ENCODE measurements at regions not wholly inside any gene's neighbourhood (a gene's known extent, or its start where the extent isn't known, plus 50 kb on each side); places are given as distances from the start of the nearest gene placed in this dataset.

GRCh38 chr11:19374151-19374569 is 133.4 kb upstream of the E2F8 start:
- Histone ChIP-seq H4K91ac (ENCODE audit: insufficient read depth, low read depth, low read length) (no peak overlapping the region), H3K9ac (ENCODE audit: low read depth, low read length) (no peak overlapping the region), H3K14ac (replicated peaks; ENCODE audit: low read depth, low read length) (no peak overlapping the region), H3K4ac (ENCODE audit: low read depth, low read length) (no peak overlapping the region), H3K36me3 (ENCODE audit: control insufficient read depth, insufficient read depth, low read length) (no peaks in the 10 kb centered on the region), H2BK15ac (ENCODE audit: low read depth, low read length) (no peak overlapping the region), H3K27me3 (ENCODE audit: control insufficient read depth, insufficient read depth, low read length) (no peaks in the 10 kb centered on the region), H3K23ac (ENCODE audit: low read depth, low read length) (no peak overlapping the region), H3K79me1 (ENCODE audit: low read depth in 1 of 2, low read length in 2 of 2) (no peaks in the 10 kb centered on the region), H4K20me1 (ENCODE audit: insufficient read depth, low read length) (no peaks in the 10 kb centered on the region), H2AK9ac (replicated peaks; ENCODE audit: low read depth, low read length, poor library complexity) (no peak overlapping the region), H3K4me3 (ENCODE audit: insufficient read depth, low read depth, low read length) (no peak overlapping the region), H3K9me3 (ENCODE audit: control insufficient read depth, insufficient read depth, low read length) (no peaks in the 10 kb centered on the region), H4K5ac (ENCODE audit: low read depth, low read length) (no peak overlapping the region), H3K9me1 (ENCODE audit: insufficient read depth, low read length) (peaks cover 13% of the 10 kb centered on the region; the same call in 1 of the 2 replicates), H4K8ac (ENCODE audit: low read depth in 2 of 2, low read length in 2 of 2) (no peak overlapping the region), H2AFZ (replicated peaks; ENCODE audit: low read length, poor library complexity) (no peak overlapping the region), H2AK5ac (ENCODE audit: low read depth, low read length) (no peak overlapping the region), H2BK5ac (ENCODE audit: low read depth, low read length, poor library complexity, severe bottlenecking) (peak overlapping the region; percentile 65), H2BK120ac (ENCODE audit: low read depth, low read length) (no peak overlapping the region), H3K4me1 (ENCODE audit: control insufficient read depth, insufficient read depth, low read length) (peaks cover 12% of the 10 kb centered on the region), H3K27ac (ENCODE audit: insufficient read depth, low read length) (no peak overlapping the region), H3K4me2 (ENCODE audit: low read depth, low read length) (no peak overlapping the region; the same call in 1 of the 2 replicates), H3K56ac (ENCODE audit: extremely low read depth, insufficient read depth, low read length) (no peak overlapping the region), H2BK20ac (ENCODE audit: low read depth, low read length) (no peak overlapping the region), H3K18ac (ENCODE audit: low read depth, low read length) (peak overlapping the region; percentile 33; the same call in 1 of the 2 replicates)
- no CpG with 5 or more reads among the region's 1 CpG for WGBS, 2 experiments (ENCODE audit: extremely low coverage in 2 of 2, insufficient read length in 1 of 2)
- ATAC-seq (ENCODE audit: low read depth) = peak; percentile 84
- POLR2A ChIA-PET (ENCODE audit: unreplicated experiment) = interaction anchor here (0.6 kb wide), 2 partner anchors 13 to 310 kb away, joined by 6 to 8 read pairs; no protein-coding TSS in a partner anchor
- dilution Hi-C loops (cut with HindIII; ENCODE audit: low sequenced_read_pairs, unreplicated experiment) (no loop called here), in situ Hi-C loops (cut with MboI; ENCODE audit: low sequenced_read_pairs) (no loop called here), intact Hi-C loops (cut with micrococcal nuclease) (no loop called here)
- peak; percentile 96 for DNase-seq
- CTCF ChIA-PET = interaction anchor here (0.6 kb wide), 2 partner anchors 39 to 405 kb away, joined by 3 to 5 read pairs; no protein-coding TSS in a partner anchor
- BruUV-seq (replicated peaks) = no TSS peak
- no peak for TF ChIP-seq CHD1 (IDR thresholded peaks at IDR 0.05; ENCODE audit: low read depth, low read length)
- TF ChIP-seq BHLHE40 (IDR thresholded peaks at IDR 0.05; ENCODE audit: low read depth, low read length) = peak; percentile 68; the same call in 1 of the 2 replicates
- TF ChIP-seq, protein P1, sequence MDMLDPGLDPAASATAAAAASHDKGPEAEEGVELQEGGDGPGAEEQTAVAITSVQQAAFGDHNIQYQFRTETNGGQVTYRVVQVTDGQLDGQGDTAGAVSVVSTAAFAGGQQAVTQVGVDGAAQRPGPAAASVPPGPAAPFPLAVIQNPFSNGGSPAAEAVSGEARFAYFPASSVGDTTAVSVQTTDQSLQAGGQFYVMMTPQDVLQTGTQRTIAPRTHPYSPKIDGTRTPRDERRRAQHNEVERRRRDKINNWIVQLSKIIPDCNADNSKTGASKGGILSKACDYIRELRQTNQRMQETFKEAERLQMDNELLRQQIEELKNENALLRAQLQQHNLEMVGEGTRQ (IDR thresholded peaks at IDR 0.05; ENCODE audit: low read depth, low read length) = peak; percentile 93
- TF ChIP-seq RCOR1 (IDR thresholded peaks at IDR 0.05; ENCODE audit: insufficient replicate concordance, low read length) = no peak
- no peak for TF ChIP-seq MXI1 (IDR thresholded peaks at IDR 0.05; ENCODE audit: borderline replicate concordance, low read depth, low read length)
- peak; percentile 66; the same call in 1 of the 2 replicates for TF ChIP-seq FOS (IDR thresholded peaks at IDR 0.05; ENCODE audit: low read depth, low read length)
- TF ChIP-seq CEBPB (IDR thresholded peaks at IDR 0.05; ENCODE audit: low read depth, low read length) = peak; percentile 95
- TF ChIP-seq ELK1 (IDR thresholded peaks at IDR 0.05; ENCODE audit: borderline replicate concordance, low read depth, low read length) = no peak
- TF ChIP-seq RFX5 (IDR thresholded peaks at IDR 0.05; ENCODE audit: low read depth, low read length) = no peak
- no peak for TF ChIP-seq SMC3 (IDR thresholded peaks at IDR 0.05; ENCODE audit: low read depth, low read length)
